A172 (cell line): ENCODE measurements at regions not wholly inside any gene's neighbourhood (a gene's known extent, or its start where the extent isn't known, plus 50 kb on each side); places are given as distances from the start of the nearest gene placed in this dataset.

Experiments used
- DNase-seq: peaks from one replicate; pipeline ENCODE4 v3.0.0-alpha.2; 2015; ENCODE audit warnings: low spot score

DNA sequence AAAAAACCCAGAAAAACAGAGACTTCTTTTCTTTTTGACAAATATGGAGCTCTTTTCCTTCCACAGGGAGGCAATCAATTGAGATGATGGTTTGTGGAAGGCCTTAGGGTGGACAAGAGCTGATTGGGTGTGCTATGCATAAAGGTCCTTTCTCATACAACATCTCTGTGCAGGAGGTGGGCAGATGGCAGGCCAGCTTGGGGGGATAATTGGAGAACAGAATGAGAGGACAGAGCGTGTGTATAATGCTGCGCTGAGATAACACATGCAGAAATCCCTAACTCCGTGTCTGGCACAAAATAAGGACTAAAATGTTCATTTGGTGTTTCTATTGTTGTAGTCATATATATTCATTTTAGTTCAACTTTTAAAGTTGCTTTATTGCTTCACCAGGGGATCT, 159.0 kb upstream of the MEF2C start:
- no peak for DNase-seq

DNA sequence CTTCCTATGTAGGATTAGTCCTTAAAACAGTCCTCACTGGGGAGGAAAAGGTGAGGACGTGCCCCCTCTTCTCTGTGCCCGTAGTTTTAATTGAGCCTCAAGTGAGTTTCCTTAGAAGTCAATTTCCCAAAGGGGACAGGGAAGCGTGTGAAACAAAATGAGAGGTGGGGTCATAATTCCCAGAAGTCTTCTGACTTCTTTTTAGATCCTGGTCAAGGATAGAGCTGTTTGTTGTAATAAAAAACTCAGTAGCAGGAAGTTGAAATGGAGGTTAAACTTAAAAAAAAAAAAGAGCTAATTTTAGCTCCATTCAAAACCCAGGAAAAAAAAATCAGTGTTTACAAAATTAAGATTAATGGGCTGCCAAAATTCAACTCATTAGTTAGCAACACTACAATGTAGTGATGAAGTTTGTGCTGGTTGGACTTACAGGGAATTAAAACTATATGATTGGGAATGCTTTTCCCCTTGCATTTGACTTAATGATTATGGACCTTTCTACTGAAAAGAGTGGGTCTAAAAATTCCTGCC, 158.3 kb upstream of the MEF2C start:
- DNase-seq = no peak

DNA sequence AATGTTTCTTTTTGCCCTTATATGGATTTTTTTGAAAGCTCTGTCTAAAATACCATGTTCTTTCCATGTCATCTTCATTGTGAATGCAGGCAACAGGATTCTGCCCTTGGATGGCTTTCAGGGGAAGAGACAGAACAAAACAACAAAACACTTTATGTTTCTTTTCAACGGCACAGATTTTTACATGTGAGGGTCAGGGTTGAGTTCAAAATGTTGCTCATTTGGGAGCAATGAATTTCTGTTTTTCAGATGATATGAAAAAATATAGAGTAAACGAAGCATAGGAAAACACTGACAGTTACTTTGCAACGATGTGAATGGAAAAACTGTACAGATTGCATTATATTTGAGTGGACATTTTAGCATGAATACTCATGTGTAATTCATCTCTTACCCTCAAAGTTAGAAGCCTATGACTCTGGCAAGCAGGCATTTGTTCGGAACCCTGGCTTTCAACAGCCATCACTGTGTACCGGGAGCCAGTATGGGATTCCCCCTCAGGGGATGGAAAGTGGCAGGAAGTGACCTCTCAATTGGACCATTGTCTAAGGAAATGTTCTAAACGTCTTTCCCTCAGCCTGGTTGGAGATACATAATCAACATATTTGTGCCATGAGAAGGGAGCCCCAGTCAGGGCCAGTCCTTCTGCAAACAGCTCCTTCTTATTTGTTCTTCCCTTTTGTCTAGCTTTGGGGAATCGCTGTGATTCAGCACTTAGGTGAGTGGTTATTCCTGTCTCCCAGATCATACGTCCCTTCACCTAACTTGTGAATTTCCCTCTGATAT, 153.9 kb upstream of the MEF2C start:
- DNase-seq = peak; percentile 57

DNA sequence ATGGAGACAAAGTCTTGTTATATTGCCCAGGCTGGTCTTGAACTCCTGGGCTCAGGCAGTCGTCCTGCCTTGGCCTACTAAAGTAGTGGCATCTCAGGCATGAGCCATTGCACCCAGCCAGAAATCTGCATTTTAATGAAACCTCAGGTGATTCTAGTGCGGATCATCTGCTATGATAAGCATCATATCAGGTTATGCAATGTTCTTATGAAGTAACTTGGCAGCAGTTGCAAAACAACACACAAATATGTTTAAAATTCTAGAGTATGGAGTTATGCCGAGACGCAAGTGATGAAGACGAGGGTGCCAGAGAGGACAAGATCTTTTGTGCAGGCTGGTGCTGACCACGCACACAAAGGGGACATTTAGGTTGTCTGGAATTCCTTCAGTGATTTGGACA, 153.2 kb upstream of the MEF2C start:
- DNase-seq = no peak

DNA sequence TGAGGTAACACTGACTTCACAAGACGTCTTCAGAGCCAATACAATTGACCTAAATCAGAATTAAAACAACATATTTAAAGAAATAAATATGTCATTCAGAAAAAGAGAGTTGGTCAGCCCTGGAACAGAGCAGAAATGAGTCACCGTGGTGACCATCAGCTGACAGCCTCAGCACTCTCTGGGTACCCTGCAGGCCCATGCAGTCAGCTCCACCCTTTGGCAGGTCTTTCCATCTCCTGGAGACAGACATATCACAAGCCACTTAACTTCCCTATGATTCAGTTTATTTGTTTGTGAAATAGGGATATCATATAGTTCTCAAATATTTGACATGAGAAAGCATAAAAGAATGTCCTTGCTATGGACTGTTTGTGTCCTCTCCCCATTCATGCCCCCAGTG, 151.6 kb upstream of the MEF2C start:
- peak; percentile 59 for DNase-seq

DNA sequence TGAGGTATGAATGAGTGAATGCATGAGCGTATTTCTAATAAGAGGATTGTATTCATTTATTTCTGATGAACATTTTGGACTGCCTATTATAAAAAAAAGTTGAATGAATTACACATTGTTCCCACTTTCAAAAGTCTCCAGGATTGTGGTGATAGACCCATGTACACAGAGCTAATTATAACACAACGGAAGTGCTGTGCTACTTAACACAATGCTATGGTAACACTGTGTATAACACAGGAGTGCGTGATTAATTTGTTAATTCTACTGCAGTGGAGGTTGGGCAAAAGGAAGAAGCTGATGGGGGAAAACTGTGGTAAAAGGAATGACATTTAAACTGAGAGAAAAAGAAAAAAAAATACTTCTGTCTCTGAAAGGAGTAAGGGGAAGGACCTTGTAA, 147.8 kb upstream of the MEF2C start:
- DNase-seq = no peak

DNA sequence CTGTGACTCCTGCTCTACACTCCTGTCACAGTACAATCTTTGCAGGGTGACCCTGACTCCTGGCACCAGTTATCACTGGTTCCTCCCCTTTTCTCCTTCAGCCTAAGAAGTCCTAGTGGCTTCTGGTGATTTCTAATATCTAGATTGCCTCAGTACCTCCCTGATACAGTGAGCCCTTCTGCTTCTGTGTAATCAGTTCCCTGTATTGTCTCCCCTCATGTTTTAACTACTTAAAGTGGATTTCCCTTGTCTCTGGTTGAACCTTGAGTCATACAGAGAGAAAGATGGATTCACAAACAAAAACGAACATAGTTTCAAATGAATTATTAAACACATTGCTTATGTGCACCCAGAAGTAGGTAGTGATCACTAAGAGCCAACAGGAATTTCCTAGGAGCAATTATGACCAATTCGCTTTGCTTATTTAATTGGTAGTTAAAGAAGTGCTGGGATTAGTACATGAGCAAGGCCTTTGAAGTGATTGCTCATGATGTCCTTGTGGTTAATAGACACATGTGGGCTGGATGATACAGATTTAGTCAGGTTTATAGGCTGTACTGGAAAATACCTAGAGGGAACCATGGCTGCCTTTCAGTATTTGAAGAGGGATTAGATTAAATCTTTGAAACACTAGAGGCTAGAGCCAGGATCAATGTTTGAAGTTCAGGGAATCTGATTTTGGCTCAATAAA, 145.8 kb upstream of the MEF2C start:
- DNase-seq = peak; percentile 29

DNA sequence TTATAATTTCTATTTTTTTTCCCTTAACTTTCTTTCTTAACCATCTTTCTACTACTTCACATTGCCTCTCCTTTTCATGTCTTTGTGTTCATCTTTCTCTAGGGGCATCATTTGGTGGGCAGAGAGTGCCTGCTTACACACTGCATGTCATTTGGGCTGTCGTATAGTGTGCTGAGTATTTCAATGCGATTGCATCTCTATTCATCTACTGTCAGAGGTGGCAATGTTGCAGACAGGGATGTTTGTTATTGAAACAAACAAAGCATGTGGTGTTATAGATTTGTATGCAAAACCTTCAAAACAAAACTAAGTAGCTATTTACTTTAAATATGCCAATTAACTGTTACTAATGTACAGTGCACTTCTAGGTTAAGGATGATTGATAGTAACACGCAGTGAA, 141.1 kb upstream of the MEF2C start:
- DNase-seq = no peak

DNA sequence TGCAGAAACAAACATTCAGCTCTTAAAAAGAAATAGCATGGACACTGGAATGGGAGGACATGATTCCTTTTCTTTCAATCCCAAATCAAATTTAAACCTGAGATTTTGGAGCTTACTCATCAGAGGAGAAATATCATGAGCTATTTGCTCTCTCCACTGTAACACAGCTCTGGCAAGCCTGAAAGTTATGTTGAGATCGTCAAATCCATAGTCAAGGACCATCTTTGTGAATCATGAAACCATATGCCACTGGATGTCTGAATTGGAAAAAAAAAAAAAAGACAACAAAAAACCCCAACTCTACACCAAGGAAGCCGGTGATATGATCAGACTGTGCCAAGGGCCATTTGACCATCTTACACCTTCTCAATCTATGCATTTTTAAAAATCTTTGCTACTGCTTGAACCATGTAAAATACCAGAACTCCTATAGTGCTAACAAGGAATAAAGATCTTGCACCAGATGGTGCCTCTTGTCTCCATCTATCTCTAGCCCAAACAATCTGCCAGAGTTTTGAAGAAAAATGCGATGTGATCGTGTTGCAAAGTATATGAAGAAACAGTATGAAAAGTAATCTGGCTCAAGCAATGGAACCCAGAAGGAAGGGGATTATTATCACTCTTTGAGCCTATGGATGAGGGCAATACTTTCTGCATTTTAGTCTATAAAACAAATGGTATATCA, 138.1 kb upstream of the MEF2C start:
- DNase-seq = no peak

DNA sequence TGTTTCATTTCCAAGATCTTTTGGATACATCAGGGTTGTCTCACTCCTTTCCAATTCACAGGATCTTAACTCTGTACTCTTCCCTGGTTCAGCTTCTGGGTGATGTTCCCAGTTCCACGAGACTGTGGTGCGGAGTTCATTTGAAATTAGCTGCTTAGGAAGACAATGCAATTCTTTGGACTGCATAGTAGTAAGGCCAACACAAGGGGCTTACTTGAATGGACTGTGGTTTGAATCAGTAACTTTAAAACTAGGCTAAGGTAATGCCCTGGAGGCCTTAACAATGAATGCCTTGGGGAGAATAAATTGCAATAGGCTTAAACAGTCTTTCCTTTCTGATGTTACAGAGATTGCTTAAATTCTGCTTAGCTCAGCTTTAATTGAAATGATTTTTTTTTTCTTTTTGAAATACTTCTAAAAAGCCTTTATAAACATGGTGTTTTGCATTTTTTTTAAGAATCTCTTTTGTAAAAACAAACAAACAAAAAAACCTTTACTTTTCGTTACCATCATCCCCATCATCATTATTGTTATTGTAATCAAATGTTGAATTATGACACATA, 133.8 kb upstream of the MEF2C start:
- DNase-seq = no peak

DNA sequence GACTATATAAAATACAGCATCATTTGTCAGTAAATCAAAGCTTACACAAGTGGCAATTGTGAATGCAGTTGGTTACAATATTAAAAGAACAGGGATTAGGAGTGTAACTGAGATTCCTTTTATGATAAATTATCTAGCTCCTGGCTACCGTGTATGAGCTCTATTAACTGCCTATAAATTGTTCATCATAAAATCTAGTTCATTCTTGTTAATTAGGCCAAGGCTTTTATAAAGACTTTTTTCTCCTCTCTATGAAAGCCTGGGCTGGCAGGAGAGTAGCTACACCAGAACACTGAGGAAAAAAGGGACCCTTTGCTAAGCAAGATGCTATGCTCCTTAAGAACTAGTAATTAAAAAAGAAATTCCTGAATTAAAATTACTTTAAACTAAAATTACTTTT, 132.4 kb upstream of the MEF2C start:
- no peak for DNase-seq

DNA sequence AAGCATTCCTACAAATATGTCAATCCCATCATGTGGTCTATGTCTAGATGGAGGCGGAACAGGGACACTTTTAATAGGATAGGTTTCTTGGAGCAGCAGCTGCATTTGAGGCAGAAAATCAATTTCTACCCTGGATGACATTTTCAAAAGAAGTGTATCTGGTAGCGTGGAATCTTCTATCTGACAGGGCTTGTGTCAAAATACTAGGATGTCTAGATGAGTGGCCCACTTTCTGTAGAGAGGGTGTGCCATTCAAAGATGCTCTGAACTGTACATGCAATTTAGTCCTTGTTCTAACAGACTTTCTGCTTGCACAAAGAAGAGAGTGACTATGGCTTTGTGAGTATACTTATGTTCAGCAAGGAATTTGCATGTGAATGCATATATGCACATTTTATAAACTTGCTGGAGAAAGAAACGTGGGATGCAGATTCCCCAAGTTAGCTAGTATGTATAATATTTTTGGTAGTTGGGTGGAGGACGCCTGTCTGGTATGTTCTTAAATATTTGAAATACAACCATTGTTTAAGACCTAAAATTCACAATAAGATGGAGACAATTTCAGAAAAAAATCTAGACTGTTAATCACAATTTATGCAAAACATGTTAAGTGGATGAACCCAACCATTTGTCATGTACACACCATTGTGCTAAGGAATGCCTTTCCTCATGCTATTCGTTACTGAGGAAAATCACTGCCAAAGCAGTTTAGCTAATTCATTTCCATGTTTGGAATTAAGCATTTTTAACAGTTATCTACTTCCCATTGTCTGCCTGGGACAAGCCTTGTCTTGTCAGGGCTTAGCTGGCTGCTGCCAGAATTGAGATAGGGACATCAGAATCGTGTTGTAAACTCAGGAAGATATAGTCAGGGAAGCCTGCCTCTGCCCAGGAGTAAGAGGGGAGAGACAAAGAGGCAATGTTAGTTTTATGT, 129.1 kb upstream of the MEF2C start:
- no peak for DNase-seq

DNA sequence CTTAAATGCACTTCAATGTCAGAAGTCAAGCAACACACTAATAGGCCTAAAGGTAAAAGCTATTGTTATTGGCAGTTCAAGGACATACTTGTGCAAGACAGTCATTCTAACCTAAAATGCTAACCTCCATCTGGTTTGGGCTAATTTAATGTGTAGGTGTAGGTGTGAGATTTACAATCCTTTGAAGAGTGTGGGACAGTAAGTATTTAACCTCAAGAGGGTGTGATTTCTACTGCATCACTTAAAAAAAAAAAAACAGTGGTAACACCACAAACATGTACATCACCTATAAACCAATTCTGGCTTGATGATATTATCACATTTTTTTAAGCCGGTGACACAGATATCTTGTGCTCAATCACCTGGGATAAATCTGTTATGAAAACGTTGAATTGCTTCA, 127.5 kb upstream of the MEF2C start:
- no peak for DNase-seq

DNA sequence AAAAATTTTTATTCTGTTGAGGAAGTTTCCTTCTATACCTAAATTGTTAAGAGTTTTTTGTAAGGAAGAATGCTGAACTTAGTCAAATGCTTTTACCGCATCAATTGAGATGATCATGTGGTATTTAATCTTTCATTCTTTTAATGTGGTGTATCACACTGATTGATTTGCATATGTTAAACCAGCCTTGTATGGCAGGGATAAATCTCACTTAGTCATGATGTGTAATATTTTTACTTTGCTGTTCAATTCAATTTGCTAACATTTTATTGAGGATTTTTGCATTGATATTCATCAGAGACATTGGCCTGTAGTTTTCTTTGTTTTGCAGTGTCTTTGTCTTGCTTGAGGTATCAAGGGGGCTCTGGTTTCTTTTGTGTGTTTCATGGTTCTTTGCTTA, 125.3 kb upstream of the MEF2C start:
- DNase-seq = no peak

DNA sequence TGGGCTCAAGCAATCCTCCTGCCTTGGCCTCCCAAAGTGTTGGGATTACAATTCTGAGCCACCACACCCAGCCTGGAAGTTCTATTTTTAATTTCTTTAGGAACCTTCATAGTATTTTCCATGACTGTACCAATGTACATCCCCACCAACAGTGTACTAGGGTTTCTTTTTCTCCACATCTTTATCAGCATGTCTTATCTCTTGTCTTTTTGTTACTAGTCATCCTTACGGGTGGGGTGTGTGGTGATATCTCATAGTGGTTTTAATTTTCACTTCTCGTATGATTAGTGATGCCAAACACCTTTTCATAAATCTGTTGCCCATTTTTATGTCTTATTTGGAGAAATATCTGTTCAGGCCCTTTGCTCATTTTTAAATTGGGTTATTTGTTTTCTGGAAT, 123.0 kb upstream of the MEF2C start:
- DNase-seq = no peak

DNA sequence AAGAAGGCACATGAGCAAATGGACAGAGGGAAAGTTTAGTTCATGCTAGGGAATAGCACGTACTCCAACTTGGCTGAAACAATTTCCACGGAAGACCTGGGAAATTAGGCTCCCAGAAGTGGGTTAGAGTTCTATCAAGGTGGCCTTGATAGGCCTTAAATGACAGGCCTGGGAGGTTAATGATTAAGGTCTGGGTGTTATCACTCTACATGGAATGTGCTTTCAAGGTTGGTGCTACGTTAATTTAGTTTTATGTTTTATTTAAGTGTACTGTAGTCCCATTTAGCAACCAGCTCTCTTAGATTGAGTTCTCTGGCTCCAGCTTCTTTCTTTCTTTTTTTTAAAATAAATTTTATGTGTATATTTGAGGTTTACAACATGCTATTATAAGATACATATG, 121.4 kb upstream of the MEF2C start:
- DNase-seq = no peak

DNA sequence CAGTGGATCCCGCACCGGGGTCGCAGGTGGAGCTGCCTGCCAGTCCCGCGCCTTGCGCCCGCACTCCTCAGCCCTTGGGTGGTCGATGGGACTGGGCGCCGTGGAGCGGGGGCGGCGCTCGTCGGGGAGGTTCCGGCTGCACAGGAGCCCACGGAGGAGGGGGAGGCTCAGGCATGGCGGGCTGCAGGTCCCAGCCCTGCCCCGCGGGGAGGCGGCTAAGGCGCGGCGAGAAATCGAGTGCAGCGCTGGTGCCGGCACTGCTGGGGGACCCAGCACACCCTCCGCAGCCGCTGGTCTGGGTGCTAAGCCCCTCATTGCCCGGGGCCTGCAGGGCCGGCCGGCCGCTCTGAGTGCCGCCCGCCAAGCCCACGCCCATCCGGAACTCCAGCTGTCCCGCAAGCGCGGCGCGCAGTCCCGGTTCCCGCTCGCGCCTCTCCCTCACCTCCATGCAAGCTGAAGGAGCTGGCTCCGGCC, 120.6 kb upstream of the MEF2C start:
- DNase-seq = no peak

DNA sequence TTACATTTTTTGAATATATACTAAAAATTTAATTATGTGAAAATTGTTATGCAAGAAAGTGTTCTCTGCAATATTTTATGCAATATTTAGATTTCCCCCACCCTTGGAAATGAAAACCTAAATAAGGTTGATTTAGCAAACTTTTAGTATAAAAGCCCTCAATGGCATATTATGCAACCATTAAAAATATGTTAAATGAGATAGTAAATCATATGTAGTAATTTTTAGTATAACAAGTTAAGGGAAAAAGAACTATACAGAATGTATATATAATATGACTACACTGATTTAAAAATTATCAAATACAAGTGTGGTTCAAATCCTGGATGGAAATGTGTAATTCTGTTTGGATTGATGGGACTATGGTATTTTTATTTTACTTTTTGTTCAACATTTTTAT, 116.9 kb upstream of the MEF2C start:
- DNase-seq = no peak

DNA sequence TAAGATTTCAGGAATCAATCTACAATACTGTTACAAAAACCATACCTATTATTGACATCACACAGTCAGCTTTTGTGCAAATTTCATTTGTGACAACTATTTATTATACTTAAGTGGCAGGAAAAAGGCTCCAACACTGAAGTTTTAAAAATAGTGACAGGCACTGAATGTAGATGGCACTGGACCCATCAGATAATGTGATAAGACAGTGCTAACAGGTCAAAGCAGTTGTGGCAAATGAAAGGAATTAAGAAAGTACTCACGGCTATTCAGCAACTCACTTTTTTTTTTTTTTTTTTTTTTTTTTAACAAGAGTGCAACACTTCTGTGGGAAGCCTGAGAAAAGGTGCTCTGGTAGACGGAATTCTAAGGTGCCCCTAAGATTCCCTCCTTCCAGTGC, 115.0 kb upstream of the MEF2C start:
- peak; percentile 8 for DNase-seq

DNA sequence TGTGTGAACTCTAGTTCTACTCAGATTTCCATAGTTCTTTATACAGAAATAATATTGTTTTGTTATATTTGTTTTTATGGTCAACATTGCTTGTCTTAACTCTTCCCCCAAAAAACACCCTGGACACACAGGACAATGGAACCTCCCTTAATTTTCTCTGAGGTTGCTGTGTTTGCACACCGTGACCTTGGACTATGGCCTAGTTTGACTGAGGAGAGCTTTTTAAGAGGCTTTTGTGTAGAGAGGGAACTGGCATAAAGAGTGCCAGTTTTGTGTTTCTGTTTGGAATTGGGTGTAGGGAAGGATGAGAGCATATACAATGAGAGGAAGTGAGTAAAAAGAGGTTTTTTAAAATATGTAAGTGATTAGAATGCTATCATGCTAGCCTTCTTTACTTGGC, 101.1 kb upstream of the MEF2C start:
- no peak for DNase-seq

DNA sequence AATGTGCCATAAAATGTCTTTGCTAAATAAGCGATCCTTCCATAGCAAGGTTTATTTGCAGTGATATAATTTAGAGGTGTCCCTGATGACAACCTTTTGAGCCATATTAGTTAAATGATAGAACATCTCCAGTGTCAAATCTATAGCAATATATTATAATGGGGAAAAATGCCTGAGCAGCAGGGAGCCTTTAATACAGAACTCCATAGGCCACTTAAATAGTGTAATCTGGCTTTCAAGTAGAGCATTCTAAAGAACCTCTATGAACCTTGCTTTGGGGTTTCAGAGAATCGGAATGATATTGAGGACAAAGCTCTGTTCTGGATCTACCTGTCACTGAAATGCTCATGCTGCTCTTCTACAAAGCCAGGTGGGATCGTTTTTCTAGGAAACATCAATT, 96.7 kb upstream of the MEF2C start:
- no peak for DNase-seq
